HG02943 (cell line): ENCODE measurements at regions not wholly inside any gene's neighbourhood (a gene's known extent, or its start where the extent isn't known, plus 50 kb on each side); places are given as distances from the start of the nearest gene placed in this dataset.

Source experiments
- ATAC-seq: cut with Tn5 transposase; IDR thresholded peaks from one replicate; pipeline ENCODE4 v1.9.1; 2021; ENCODE audit warnings: mild to moderate bottlenecking, low read depth, moderate library complexity; ENCODE audit not compliant: unreplicated experiment

DNA sequence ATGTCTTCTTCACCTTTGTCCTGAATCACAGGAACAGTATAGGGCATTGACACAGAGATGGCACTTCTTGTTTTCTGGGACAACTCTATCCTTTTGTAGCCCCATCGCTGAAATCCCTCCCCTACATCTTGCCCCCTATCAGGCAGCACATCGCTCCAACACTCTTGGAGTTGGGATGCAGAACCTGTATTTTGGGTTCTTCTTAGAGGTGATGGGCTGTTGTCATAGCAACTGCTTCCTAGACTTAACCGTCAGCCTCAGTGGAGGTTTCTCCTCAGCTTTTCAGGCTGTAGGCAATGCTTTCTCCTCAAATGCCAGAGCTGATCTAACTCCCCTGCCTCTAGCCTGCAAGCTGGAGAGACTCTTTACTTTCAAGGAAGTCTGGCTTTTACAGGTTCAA, 99.9 kb upstream of the SPRED2 start:
- ATAC-seq, result no peak

DNA sequence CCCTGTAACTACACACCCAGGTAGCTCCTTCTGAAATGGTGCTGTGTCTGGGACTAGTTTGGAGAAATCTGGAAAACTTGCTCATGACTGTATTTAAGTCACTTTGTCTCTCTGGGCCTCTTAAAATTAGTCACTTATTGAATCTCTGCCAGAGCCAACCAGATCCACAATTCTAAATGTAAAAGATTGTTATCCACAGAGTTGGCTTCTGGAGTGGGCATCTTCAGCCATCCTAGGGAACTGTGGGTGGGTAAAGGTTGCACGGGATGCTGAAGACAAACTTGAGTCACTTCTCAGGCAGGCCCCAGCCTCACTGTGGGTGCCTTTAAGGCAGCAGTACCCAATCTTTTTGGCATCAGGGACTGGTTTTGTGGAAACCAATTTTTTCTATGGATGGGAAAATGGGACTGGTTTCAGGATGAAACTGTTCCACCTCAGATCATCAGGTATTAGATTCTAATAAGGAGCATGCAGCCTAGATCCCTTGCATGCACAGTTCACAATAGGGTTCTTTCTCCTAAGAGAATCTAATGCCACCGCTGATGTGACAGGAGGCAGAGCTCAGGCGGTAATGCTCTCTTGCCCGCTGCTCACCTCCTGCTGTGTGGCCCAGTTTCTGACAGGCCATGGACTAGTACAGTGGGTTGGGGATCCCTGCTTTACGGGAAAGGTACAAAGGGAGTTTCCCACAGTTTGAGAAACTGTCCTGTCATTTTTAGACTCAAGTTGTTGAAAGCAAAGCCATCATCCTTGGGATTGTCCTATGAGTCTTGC, 98.3 kb upstream of the SPRED2 start:
- ATAC-seq, result no peak

DNA sequence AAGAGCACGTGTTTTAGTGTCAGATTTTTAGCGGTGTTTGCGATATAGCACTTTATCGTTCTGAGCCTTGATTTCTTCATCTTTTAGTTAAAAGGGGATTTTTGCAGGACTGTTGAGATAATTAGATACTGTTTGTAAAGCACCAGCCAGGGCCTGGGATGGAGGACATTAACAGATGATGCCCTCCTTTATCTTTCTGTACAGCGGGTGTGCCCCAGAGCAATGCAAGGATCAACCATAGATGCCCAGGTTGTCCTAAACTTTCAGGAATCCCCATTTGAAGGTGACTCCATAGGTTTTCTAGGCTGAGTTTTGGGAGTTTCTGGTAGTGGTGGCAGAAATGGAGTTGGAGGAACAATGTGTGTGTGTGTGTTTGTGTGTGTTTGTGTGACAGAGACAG, 97.0 kb upstream of the SPRED2 start:
- no peak for ATAC-seq

DNA sequence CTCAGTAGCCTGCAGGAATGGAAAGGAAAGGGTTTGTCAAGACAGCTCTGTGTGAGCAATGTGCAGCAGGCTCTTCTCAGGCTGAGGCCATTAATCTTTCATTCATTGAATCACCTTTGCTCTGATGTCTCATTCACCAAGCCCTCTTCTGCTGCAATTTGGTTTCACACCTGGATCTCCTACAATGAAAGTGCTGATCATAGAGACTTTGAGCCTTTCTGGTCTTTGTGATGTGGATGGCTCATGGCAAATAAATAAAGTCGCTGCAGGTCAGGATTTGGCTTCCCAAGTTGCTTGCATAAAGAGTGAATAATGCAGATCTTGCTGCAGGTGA, 95.8 kb upstream of the SPRED2 start:
- ATAC-seq, result no peak

DNA sequence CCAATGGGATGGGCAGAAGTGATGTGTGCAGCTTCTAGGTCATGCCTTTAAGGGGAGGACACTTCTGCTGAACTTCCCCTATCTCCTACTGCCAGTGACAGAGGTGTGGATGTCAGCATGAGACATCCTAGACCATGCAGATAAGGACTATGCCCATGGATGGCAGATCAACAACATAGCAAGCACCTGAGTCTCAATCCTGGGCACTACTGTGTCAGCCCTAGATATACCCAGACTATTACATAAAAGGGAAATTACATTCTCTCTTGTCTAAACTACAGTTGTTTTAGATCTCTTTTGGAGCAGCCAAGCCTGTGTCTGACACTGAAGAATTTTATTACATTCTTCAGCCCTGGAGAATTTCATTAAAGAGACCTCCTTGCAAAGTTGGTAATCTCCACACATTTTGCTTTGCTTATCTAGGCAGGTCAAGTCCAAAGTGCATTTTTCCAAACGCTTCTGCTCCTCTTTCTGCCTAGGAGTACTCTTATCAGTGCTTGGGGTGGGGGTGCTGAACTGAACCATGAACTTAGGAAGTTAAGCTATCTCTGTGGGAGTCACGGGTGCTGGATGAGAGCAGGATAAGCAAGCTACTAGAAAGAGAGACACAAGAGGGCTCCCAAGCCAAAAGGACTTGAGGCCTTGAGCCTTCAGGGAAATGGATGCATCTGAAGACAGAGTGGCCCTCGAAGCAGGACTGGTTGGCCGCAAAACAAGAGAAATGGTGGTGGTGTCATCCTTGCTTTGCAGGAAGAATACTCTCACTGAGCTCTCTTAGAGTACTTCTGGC, 95.2 kb upstream of the SPRED2 start:
- ATAC-seq, result no peak

DNA sequence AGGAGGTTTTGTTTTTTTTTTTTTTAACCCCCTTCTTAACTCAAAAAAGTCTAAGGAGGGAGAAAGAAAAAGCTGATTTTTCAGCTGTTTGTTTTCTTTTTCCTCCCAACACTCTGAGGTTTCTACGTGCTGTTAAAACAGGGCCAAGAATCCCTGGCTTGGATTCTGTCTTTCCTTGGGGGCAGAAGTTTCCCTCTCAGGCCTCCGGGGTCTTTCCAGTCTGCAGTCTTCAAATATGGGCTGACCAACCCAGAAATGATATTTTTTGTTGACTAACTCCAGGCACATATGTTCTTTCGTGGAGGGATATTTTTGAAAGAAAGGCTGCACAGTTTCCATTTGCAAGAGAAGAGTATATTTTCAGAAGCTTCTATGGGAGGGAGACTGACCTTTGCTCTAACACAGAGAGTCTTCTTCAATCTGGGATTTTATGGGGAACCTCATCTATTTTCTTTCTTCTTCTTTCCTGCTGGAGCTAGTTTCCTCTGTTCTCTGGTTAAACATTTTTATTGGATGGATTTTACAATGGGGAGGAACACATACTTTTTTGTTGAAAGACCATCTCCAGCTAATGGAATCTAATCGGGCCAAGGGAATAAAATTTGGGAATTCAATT, 93.3 kb upstream of the SPRED2 start:
- no peak for ATAC-seq

DNA sequence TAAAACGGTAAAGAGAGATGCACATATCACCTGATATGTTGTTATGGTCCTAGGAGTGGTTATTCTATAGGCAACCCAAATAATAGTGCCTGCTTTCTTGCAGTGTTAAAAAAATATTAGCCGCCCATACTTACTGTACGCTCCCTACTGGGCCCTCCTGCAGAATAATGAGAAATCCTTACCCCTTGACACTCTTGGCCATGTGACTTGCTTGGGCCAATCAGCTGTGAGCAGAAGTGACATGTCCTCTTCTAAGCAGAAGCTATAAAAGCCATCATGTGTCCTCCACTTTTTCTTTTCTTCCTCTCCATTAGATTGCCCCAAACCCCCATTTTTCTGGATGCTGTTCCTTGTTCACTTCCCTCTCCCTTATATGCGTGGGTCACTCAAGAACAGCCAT, 90.5 kb upstream of the SPRED2 start:
- ATAC-seq, result no peak

DNA sequence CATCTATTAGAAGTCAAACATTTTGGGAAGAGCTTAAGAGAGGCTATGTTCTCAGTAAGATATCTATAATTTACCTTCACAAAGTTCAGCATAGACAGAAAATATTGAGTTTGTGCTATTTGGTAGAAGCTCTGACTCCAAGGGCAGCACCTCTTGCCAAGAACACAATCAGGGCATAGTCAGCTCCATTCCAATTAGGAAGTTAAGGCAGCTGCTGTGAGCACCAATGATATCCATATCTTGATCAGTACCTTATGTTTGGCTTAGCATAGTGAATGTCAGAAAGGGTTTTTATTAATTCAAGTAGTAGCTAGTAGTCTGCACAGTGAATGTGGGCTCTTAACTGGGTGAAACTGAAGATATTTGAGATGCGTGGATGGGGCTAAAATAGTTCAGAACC, 86.4 kb upstream of the SPRED2 start:
- no peak for ATAC-seq

DNA sequence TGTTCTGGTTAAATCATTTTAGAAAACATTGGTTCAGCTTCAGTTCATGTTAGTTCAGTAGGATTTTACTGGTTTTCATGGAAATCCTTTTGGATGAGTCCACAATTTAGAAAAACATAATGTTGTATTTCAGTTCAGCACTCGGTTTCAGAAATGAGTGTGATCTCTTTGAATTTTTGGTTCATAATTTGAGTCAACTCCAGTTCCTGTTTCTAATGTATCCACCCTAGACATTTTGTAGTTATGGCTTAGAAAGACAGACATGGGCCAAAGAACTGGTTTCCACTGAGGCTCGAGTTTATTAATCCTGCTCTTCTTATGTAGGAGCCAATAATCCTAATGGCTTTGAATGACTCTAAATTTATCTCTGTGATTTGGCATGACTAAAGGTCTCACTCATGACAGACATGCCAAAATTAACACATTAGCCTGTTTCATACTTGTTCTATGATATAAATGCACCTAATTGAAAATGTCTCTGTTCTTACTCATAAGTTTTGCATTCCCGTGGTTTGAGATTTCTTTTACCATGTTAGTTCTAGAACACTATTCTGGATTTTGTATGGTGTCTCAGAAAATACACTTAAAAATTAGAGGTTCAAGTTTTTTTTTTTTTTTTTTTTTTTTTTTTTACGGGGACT, 82.3 kb upstream of the SPRED2 start:
- no peak for ATAC-seq

DNA sequence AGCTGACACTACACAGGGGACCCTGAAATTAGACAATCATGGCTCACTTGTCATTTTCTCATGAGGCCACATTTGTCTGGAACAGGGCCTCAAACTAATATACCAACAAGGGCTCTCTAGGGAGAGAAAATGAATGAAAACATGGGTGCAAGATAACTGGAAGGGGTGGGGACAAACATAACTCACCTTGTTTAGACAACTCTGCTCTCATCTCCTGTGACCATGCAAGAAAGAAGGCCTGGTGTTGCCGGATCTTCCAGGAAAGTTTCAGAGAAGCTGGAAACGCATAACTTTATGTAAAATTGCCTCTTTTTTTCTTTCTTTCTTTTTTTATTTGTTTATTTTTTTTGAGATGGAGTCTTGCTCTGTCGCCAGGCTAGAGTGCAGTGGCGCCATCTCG, 80.4 kb upstream of the SPRED2 start:
- no peak for ATAC-seq

DNA sequence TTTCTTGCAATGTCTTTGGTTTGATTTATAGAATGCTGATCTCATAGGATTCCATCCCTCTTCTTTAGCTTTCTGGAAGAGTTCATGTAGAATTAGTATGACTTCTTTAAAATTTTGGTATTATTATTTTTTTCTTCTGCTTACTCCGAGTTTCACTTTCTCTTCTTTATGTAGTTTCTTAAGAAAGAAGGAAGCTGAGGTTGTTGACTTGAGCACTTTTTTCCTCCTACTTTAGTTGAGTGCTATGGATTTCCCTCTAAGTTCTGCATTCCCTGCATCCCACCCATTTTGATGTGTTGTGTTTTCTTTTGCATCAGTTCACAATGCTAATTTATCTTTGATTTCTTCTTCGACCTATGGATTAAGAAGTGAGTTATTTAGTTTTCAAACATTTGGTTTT, 78.9 kb upstream of the SPRED2 start:
- no peak for ATAC-seq

DNA sequence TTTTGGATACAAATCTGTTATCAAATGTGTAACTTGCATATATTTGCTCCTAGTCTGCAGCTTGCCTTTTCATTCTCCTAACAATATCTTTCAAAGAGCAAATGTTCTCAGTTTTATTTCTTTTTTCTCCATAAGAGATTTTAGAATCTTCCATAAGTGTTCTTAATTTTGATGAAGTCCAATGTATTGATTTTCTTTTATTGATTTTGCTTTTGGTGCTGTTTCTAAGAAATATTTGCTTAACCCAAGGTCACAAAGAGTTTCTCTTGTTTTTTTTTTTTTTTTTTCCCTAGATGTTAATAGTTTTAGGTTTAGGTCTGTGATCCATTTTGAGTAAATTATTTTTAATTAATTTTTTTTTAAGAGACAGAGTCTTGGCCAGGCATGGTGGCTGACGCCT, 75.8 kb upstream of the SPRED2 start:
- ATAC-seq, result no peak

DNA sequence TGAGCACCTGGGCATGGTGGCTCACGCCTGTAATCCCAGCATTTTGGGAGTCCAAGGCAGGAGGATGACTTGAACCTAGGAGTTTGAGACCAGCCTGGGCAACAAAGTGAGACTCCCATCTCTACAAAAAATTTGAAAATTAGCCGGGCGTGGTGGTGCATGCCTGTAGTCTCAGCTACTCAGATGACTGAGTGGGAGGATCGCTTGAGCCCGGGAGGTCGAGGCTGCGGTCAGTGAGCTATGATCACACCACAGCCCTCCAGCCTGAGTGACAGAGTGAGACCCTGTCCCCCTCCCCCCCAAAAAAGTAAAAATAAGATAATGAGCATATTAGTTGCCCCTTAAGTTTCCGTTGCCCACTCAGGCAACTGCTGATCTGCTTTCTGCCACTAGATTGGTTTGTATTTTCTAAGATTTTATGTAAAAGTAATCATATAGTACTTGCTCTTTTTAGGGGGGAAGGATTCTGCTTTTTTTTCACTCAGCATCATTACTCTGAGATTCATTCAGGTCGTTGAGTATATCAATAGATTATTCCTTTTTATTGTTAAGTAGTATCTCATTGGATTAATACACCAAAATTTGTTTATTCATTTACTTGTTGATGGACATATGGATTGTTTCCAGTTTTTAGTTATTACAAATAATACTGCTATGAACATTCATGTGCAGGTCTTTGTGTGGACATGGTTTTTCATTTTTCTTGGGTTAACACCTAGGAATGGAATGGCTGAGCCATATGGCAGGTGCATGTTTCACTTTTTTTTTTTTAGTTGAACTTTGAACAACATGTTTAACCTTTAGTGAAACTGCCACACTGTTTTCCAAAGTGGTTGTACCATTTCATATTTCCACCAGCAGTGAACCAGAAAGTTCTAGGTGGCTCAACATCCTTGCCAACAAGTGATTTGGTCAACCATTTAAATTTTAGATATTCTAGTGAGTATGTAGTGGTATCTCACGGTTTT, 75.0 kb upstream of the SPRED2 start:
- no peak for ATAC-seq

DNA sequence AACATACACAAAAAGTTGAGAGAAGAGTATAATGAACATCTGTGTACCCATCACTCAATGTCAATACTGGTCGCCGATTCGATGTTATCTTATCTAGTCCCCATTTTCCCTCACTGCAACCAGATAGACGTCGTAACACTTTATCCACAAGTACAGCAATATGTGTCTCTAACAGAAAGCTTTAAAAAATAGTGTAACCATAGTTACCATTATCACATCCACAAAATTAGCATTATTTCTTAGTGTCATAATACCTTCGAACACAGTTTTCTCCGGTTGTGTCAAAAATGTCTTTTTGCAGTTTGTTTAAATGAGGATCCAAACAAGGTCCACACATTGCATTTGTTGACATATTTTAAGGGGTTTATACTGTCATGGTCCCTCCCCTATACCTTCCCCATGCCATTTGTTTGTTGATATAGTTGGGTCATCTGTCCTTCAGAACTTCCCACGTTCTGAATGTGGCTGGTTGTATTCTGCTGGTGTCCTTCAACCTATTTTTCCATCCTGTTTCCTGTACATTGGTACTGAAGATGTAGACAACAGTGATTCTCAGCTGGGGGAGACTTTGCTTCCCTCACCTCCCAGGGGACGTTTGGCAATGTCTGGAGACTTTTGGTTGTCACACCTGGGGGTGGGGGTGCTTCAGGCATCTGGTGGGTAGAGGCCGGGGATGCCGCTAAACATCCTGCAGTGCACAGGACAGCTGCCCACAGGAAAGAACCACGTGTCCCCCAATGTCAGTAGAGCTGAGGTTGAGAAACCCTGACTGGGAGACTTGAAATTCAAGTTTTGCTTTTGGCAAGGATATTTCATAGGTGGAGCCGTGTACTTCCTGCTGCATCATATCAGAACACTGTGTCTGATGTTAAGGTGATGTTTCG, 72.7 kb upstream of the SPRED2 start:
- no peak for ATAC-seq

DNA sequence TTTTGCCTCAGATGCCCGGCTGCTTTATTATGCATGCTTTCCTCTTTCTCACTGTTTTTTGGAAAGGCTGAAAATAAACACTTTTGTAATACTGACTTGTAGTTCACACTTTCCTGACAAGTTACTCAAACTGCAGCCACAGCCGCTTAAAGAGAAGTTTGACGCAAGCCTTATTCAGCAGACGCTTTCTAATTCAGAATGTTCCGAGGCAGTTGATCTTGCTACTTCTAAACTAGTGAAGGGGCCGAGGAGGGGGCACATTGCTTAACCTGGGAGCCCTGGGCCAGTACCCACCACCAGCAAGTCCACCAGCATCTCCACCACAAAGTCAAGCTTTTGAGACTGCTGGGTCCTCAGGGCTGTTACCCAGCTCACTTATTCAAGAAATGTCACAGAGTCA, 71.8 kb upstream of the SPRED2 start:
- ATAC-seq, result no peak

DNA sequence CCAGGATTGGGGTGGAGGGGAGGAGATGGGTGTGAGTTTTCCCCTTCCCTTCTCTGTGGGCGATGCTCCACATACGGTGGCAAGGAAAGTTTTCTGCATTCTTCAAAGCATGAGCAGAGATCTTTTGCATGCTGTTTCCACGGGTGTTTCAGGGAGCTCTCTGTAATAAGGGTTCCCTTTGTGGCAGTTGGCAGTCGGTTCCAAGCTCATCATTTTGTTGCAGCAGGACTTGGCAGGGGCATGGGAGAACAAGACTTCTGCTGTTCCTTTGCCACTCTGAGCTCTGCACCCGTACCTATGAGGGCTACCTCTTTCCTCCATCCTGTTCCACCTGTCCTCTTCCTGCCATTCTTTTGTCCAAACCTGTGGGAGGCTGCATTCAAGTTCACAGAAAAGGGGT, 71.3 kb upstream of the SPRED2 start:
- ATAC-seq, result no peak

DNA sequence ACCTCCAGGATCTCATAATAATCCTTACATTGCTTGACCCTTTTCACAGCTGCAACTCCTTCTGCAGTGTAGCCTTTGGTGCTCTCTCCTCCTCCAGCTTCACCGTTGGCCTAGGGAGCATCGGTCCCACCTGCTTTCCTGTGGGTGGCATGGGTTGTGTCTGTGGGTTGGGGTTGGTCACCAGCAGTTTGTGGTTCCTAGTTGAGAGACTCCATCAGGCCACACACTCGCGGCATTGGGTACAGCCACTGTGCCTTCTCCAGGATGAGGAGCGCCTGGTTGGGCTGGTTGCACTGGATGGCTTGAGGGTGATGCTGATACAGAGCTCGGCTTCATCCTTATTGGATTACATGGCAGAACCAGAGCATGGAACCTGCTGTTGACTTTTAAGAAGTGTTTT, 69.4 kb upstream of the SPRED2 start:
- no peak for ATAC-seq

DNA sequence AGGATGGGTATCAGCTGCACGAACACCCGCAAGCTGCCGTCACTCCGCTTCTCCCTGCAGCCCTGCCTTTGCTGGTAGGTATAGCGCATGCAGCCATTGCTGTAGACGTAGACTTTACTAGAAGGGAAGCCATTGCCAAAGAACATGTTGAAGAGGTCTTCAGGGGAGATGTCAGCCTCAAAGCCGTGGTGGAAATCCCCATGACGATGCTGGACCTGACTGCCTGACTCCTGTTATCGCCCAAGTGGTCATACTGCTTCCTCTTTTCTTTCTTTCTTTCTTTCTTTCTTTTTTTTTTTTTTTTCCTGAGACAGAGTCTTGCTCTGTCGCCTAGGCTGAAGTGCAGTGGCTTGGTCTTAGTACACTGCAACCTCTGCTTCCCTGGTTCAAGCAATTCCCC, 68.7 kb upstream of the SPRED2 start:
- no peak for ATAC-seq

DNA sequence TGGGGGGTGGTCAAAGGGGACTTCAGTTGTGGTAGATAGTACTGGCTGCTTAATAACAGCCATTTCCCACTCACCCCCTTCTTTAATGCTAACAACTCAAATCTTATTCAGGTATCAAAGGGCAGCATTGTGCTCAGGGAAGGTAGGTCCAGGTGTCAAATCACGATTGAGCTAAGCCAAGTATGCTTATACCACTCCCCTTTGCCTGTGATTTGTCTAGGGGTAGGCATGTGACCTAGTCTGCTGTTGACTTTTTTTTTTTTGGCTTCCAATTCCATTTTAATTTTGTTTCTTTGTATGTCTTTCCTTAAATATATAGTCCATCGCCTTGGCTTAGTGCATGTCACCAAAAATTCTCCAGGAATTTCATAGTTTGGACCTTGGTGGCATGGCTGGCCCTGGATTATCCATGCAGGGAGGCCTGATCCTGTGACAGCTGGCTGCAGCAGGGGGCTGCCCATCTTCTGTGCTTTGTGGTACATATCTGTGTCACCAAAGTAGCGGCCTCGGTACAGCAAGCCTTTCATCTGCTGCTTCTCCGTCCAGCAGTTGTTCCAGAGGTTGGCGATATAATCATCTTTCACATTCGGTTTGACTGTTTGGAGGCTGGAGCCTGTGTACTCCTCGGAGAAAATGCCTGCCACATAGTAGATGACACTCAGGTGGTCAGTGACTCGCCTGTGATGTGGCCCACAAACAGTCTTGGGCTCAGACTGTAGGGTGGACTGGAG, 68.1 kb upstream of the SPRED2 start:
- ATAC-seq, result no peak
